OCI-LY3 (cell line): ENCODE measurements at regions not wholly inside any gene's neighbourhood (a gene's known extent, or its start where the extent isn't known, plus 50 kb on each side); places are given as distances from the start of the nearest gene placed in this dataset.

Experiments used
- H2AFZ ChIP-seq: fragments of 200-600, 300-600 bp; shearing (Covaris generic); 2 replicates; pipeline ENCODE4 v1.6.0; 2014; ENCODE audit warnings: antibody characterized with exemption, low read depth, low read length
- H3K27ac ChIP-seq: fragments of 200-600, 300-600 bp; sonication (generic); 2 replicates; pipeline ENCODE4 v1.5.1; 2014; ENCODE audit warnings: mild to moderate bottlenecking, low read length, moderate library complexity, mixed read lengths
- H3K27me3 ChIP-seq: fragments of 200-600, 300-600 bp; sonication (generic); 2 replicates; pipeline ENCODE4 v1.6.1; 2014; ENCODE audit warnings: low read depth, low read length, mixed read lengths
- H3K36me3 ChIP-seq: fragments of 200-600, 300-600 bp; sonication (generic); replicated peaks from 2 replicates; pipeline ENCODE3; 2014; ENCODE audit warnings: low read depth, low read length, mixed read lengths
- H3K4me1 ChIP-seq: fragments of 300-600, 200-600 bp; sonication (generic); 2 replicates; pipeline ENCODE4 v1.6.1; 2014; ENCODE audit warnings: low read length, mixed read lengths
- H3K4me2 ChIP-seq: fragments of 200-600, 300-600 bp; sonication (generic); 2 replicates; pipeline ENCODE4 v1.6.1; 2014; ENCODE audit warnings: low read length, mixed read lengths
- H3K4me3 ChIP-seq: fragments of 300-600, 200-600 bp; sonication (generic); 2 replicates; pipeline ENCODE4 v1.5.1; 2014; ENCODE audit warnings: antibody characterized with exemption, mild to moderate bottlenecking, low read length, moderate library complexity
- H3K79me2 ChIP-seq: fragments of 300-600, 200-600 bp; shearing (Covaris generic); 2 replicates; pipeline ENCODE4 v1.6.1; 2014; ENCODE audit warnings: mild to moderate bottlenecking, low read length, mixed read lengths
- H3K9ac ChIP-seq: fragments of 300-600, 200-600 bp; shearing (Covaris generic); 2 replicates; pipeline ENCODE4 v1.6.0; 2014; ENCODE audit warnings: mild to moderate bottlenecking, low read length, moderate library complexity
- H3K9me3 ChIP-seq: fragments of 200-600, 300-600 bp; shearing (Covaris generic); 2 replicates; pipeline ENCODE4 v1.6.1; 2014; ENCODE audit warnings: low read length, mixed read lengths; ENCODE audit not compliant: insufficient read depth
- H4K20me1 ChIP-seq: fragments of 200-600, 300-600 bp; sonication (generic); 2 replicates; pipeline ENCODE4 v1.6.1; 2016; ENCODE audit warnings: low read length, mixed read lengths; ENCODE audit not compliant: insufficient read depth
- EZH2phosphoT487 ChIP-seq: fragments of 200-600 bp; shearing (Covaris generic); IDR thresholded peaks from 2 replicates; pipeline ENCODE4 v1.6.1; 2018; ENCODE audit warnings: antibody characterized with exemption, mixed run types, low read depth
- TF ChIP-seq, protein P1 (sequence below): fragments of 200-600, 300-600 bp; sonication (generic); IDR thresholded peaks from 2 replicates; pipeline ENCODE4 v1.5.1; 2014; ENCODE audit warnings: antibody characterized with exemption, low read length, low read depth

DNA sequence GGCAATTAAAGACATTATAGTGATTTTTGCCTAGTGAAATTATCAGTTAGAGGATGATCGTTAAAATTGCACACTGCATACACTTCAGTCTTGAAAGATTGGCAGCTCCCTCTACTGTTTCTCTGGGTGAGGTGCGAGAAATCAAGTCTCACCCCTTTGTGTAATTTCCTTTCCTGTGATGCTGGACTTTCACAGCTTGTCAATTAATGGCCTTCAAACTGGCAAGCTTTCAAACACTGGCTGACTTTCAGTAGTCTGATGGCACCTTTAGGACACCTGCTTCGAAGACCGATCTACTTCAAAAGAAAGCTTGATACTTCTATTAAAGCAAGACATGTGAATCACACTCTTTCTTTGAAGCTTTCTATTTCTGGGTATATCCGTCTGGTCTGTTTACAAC, 706.7 kb upstream of the PTPRD start:
- no peak for TF ChIP-seq EZH2phosphoT487
- TF ChIP-seq, protein P1, sequence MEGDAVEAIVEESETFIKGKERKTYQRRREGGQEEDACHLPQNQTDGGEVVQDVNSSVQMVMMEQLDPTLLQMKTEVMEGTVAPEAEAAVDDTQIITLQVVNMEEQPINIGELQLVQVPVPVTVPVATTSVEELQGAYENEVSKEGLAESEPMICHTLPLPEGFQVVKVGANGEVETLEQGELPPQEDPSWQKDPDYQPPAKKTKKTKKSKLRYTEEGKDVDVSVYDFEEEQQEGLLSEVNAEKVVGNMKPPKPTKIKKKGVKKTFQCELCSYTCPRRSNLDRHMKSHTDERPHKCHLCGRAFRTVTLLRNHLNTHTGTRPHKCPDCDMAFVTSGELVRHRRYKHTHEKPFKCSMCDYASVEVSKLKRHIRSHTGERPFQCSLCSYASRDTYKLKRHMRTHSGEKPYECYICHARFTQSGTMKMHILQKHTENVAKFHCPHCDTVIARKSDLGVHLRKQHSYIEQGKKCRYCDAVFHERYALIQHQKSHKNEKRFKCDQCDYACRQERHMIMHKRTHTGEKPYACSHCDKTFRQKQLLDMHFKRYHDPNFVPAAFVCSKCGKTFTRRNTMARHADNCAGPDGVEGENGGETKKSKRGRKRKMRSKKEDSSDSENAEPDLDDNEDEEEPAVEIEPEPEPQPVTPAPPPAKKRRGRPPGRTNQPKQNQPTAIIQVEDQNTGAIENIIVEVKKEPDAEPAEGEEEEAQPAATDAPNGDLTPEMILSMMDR = peak; percentile 74
- no peaks in the 10 kb centered on the region for H3K4me1 ChIP-seq
- H3K9ac ChIP-seq = no peak overlapping the region
- H3K27ac ChIP-seq = no peak overlapping the region
- peak overlapping the region; percentile 15; the same call in 1 of the 2 replicates for H3K4me2 ChIP-seq
- no peaks in the 10 kb centered on the region for H3K79me2 ChIP-seq
- no peaks in the 10 kb centered on the region for H3K36me3 ChIP-seq
- H4K20me1 ChIP-seq = no peaks in the 10 kb centered on the region
- no peak overlapping the region for H2AFZ ChIP-seq
- H3K9me3 ChIP-seq = no peaks in the 10 kb centered on the region
- no peaks in the 10 kb centered on the region for H3K27me3 ChIP-seq
- no peak overlapping the region for H3K4me3 ChIP-seq

DNA sequence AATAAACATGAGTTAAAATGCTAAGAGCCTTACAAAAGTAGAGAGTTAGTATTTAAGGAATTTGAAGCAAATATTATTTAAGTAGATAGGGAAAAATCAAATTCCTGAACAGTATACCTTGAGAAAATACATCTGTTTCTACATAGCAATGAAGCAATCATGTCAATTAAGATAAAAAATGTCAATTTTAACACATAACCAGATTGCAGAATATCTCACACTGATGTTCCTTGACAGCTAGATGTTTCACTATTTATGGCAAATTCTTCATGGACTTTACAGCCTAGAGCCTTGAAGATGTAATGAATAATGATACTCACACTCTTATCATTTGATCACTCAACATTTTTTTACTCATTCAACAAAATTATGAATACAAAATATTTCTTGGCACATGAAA, 708.2 kb upstream of the PTPRD start:
- Histone ChIP-seq H3K36me3 (no peaks in the 10 kb centered on the region), H3K27me3 (no peaks in the 10 kb centered on the region), H2AFZ (no peak overlapping the region), H3K9me3 (no peaks in the 10 kb centered on the region), H3K79me2 (no peaks in the 10 kb centered on the region), H3K27ac (no peak overlapping the region), H3K4me3 (no peak overlapping the region), H4K20me1 (no peaks in the 10 kb centered on the region), H3K4me1 (no peaks in the 10 kb centered on the region), H3K4me2 (no peak overlapping the region), H3K9ac (no peak overlapping the region)
- TF ChIP-seq, protein P1 = no peak
- TF ChIP-seq EZH2phosphoT487 = no peak

DNA sequence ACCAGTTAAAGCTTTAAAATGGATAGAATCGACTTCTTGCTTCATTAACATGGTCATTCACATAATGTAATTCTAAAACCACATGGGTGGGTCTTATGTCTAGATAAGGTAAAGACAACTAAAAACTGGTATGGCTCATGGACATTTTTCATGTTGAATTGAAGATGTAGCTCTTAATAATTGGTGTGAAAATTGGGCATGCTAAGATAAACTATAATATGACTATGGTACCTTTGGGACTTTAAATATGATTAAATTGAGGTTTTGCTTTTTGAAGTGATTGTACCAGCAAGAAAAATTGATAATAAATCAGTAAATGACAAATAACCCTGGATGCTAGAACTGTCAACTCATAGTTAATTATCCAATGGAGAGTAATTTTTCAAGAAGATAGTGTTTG, 710.7 kb upstream of the PTPRD start:
- Histone ChIP-seq H3K9me3 (no peaks in the 10 kb centered on the region), H2AFZ (no peak overlapping the region), H3K27ac (no peak overlapping the region), H4K20me1 (no peaks in the 10 kb centered on the region), H3K36me3 (no peaks in the 10 kb centered on the region), H3K9ac (no peak overlapping the region), H3K79me2 (no peaks in the 10 kb centered on the region), H3K4me1 (no peaks in the 10 kb centered on the region), H3K27me3 (no peaks in the 10 kb centered on the region), H3K4me2 (no peak overlapping the region), H3K4me3 (no peak overlapping the region)
- TF ChIP-seq, protein P1 = no peak
- no peak for TF ChIP-seq EZH2phosphoT487

DNA sequence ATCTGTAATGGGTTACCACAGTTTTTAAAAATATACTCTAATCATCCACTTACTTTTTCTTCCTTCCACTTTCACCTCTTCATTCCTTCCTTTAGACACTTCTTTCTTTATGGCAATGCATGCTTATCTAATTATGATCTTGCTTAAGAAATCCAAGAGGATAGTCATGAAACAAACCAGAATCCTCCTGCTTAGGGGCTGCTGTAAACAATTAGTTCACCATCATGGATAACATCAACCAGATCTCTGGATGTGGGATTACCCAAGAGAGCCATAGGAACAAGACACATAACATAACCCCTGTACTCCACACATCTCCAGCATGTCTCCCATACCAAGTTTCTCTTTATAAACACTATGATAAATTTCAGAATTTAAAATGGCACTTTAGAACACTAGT, 713.4 kb upstream of the PTPRD start:
- no peaks in the 10 kb centered on the region for H3K9me3 ChIP-seq
- no peak overlapping the region for H3K4me3 ChIP-seq
- no peaks in the 10 kb centered on the region for H3K4me1 ChIP-seq
- TF ChIP-seq, protein P1 = no peak
- TF ChIP-seq EZH2phosphoT487 = no peak
- H4K20me1 ChIP-seq = no peaks in the 10 kb centered on the region
- no peak overlapping the region for H3K4me2 ChIP-seq
- H3K9ac ChIP-seq = no peak overlapping the region
- H3K27ac ChIP-seq = no peak overlapping the region
- no peaks in the 10 kb centered on the region for H3K27me3 ChIP-seq
- no peaks in the 10 kb centered on the region for H3K36me3 ChIP-seq
- no peaks in the 10 kb centered on the region for H3K79me2 ChIP-seq
- H2AFZ ChIP-seq = no peak overlapping the region
